ENCODE measurements at regions not wholly inside any gene's neighbourhood (a gene's known extent, or its start where the extent isn't known, plus 50 kb on each side); places are given as distances from the start of the nearest gene placed in this dataset.

GRCh38 chr9:106581973-106582372 is 281.0 kb upstream of the ZNF462 start:
- no peak overlapping the region for H3K4me3 ChIP-seq (replicated peaks; ENCODE audit: low read depth, low read length)
- TF ChIP-seq, protein P1, sequence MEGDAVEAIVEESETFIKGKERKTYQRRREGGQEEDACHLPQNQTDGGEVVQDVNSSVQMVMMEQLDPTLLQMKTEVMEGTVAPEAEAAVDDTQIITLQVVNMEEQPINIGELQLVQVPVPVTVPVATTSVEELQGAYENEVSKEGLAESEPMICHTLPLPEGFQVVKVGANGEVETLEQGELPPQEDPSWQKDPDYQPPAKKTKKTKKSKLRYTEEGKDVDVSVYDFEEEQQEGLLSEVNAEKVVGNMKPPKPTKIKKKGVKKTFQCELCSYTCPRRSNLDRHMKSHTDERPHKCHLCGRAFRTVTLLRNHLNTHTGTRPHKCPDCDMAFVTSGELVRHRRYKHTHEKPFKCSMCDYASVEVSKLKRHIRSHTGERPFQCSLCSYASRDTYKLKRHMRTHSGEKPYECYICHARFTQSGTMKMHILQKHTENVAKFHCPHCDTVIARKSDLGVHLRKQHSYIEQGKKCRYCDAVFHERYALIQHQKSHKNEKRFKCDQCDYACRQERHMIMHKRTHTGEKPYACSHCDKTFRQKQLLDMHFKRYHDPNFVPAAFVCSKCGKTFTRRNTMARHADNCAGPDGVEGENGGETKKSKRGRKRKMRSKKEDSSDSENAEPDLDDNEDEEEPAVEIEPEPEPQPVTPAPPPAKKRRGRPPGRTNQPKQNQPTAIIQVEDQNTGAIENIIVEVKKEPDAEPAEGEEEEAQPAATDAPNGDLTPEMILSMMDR (IDR thresholded peaks at IDR 0.05; ENCODE audit: low read length, missing control alignments) = no peak
- DNase-seq (ENCODE audit: low read depth) = no peak

DNA sequence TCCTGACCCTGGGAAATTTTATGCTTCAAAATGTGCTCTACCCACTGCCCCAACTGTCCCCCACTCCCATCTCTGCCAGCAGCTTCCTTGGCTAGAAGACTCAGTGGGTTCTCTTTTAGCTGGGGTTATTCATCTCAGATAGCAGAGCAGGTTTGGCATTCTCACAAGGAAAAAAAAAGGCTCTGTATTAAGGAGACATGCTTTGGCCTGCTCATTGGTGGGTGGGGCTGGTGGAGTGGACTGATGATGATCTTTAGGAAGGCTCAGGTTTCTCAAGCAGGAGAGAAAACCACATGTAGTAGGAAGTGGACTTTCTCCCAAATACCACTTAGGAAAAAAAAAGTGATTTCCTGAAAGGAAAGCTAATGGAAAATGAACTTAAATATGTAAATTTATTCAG is 279.2 kb upstream of the ZNF462 start:
- no peak overlapping the region for H3K4me3 ChIP-seq (replicated peaks; ENCODE audit: low read depth, low read length)
- no peak for DNase-seq (ENCODE audit: low read depth)
- TF ChIP-seq, protein P1 (IDR thresholded peaks at IDR 0.05; ENCODE audit: low read length, missing control alignments) = no peak

GRCh38 chr9:106587042-106587441 is 275.9 kb upstream of the ZNF462 start:
- TF ChIP-seq, protein P1 (IDR thresholded peaks at IDR 0.05; ENCODE audit: low read length, missing control alignments) = no peak
- no peak for DNase-seq (ENCODE audit: low read depth)
- no peak overlapping the region for H3K4me3 ChIP-seq (replicated peaks; ENCODE audit: low read depth, low read length)

DNA sequence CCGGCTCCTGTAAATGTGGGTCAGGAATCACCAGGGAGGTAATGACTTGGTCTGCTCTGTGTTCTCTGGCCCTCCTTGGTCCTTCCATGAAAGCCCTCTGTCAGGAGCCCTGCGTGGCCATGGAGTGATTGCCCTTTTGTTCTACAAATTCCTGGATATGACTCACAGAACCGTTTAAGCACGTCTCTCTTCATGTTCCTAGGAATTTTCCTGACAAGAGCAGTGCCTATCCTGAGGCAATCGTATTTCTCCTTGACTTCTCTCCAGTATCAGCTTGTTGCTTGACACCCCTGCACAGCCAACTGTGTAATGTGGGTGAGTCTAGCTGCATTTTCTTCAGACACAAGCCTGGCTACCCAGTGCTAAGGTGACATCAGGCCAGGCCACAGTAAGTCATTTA is 274.3 kb upstream of the ZNF462 start:
- DNase-seq (ENCODE audit: low read depth) = peak; percentile 4
- H3K4me3 ChIP-seq (replicated peaks; ENCODE audit: low read depth, low read length) = no peak overlapping the region
- TF ChIP-seq, protein P1 (IDR thresholded peaks at IDR 0.05; ENCODE audit: low read length, missing control alignments) = no peak

GRCh38 chr9:106590759-106591505 is 272.0 kb upstream of the ZNF462 start:
- TF ChIP-seq, protein P1 (IDR thresholded peaks at IDR 0.05; ENCODE audit: low read length, missing control alignments) = no peak
- DNase-seq (ENCODE audit: low read depth) = no peak

GRCh38 chr9:106593201-106593600 is 269.8 kb upstream of the ZNF462 start:
- no peak for DNase-seq (ENCODE audit: low read depth)

More at GRCh38 chr9:106590759-106591505, 272.0 kb upstream of the ZNF462 start:
- H3K4me3 ChIP-seq (replicated peaks; ENCODE audit: low read depth, low read length) = no peak overlapping the region

More at GRCh38 chr9:106593201-106593600, 269.8 kb upstream of the ZNF462 start:
- TF ChIP-seq, protein P1 (IDR thresholded peaks at IDR 0.05; ENCODE audit: low read length, missing control alignments) = no peak
- no peak overlapping the region for H3K4me3 ChIP-seq (replicated peaks; ENCODE audit: low read depth, low read length)

All from fibroblast of pulmonary artery (primary cell).